Sigmoid colon (tissue), 6 donors: ENCODE measurements at regions not wholly inside any gene's neighbourhood (a gene's known extent, or its start where the extent isn't known, plus 50 kb on each side); places are given as distances from the start of the nearest gene placed in this dataset.
"Not testable (repeated sequence)": the region's sequence is repeated elsewhere in the genome, so short reads cannot be mapped to it uniquely, and the experiment has no call there.

Experiments
- DNase-seq: peaks from one replicate; pipeline ENCODE4 v3.0.0-alpha.2; 2019
- H3K27ac ChIP-seq, 4 donors: fragments of 200-600 bp; sonication (generic); one replicate each; pipeline ENCODE4 v1.5.1; 2016 to 2019; ENCODE audit warnings: mild to moderate bottlenecking in 1 of 4
- H3K27me3 ChIP-seq, 3 donors: fragments of 200-600 bp; sonication (generic); one replicate each; pipeline ENCODE4 v1.5.1; 2019; ENCODE audit warnings: mild to moderate bottlenecking in 1 of 3
- H3K36me3 ChIP-seq, 4 donors: fragments of 200-600 bp; sonication (generic); one replicate each; pipeline ENCODE4 v1.5.1; 2016 to 2019
- H3K4me1 ChIP-seq, 4 donors: fragments of 200-600 bp; sonication (generic); one replicate each; pipeline ENCODE4 v1.5.1; 2017 to 2019
- H3K4me3 ChIP-seq, 4 donors: fragments of 200-600 bp; sonication (generic); one replicate each; pipeline ENCODE4 v1.5.1; 2017 to 2019; ENCODE audit warnings: mild to moderate bottlenecking in 2 of 4, moderate library complexity in 1 of 4
- H3K9me3 ChIP-seq, 4 donors: fragments of 200-600 bp in 3 of 4; sonication (generic) in 3 of 4; one replicate each; pipeline versions ENCODE4 v1.5.1 to v1.6.1; 2013 to 2019
- CTCF ChIP-seq, 4 experiments: fragments of 450-650 bp in 3 of 4; fragments of 200-600 bp in 1 of 4; IDR thresholded peaks; one replicate each; pipeline ENCODE4 v1.5.1; 2016 to 2019; ENCODE audit warnings: antibody characterized with exemption in 4 of 4, mild to moderate bottlenecking in 3 of 4, moderate library complexity in 2 of 4
- EP300 ChIP-seq, 4 donors: sonication (generic); formaldehyde crosslinking; IDR thresholded peaks; one replicate each; pipeline ENCODE4 v1.6.1; 2017; ENCODE audit warnings: antibody characterized with exemption in 4 of 4
- POLR2A ChIP-seq, 2 donors: fragments of 450-650 bp; IDR thresholded peaks; one replicate each; pipeline ENCODE4 v1.6.1; 2016; ENCODE audit warnings: antibody characterized with exemption in 2 of 2, mild to moderate bottlenecking in 2 of 2, moderate library complexity in 2 of 2
- POLR2AphosphoS5 ChIP-seq, 4 donors: sonication (generic); formaldehyde crosslinking; IDR thresholded peaks; one replicate each; pipeline ENCODE4 v1.6.1; 2017; ENCODE audit warnings: antibody characterized with exemption in 4 of 4
- WGBS, 2 donors: extraction: QIAGEN DNeasy Blood & Tissue Kit; methylation state at CpG; one replicate each; pipeline ENCODE4 v1.1.7; 2013; 5-methylcytosine and 5-hydroxymethylcytosine counted together
- intact Hi-C: fragments of 100-400 bp; cut with DNase I; formaldehyde crosslinking; loops from one replicate; pipeline ENCODE4 v1.15.1; 2023
- donor health status: healthy with polysubstance abuse.
- donor health status: healthy.

GRCh38 chr20:26373066-26373465 lies 676.4 kb upstream of the ZNF337 start:
- H3K27ac ChIP-seq, H3K27me3 ChIP-seq, H3K4me1 ChIP-seq, DNase-seq, H3K36me3 ChIP-seq, H3K9me3 ChIP-seq, intact Hi-C loops, H3K4me3 ChIP-seq: not testable (repeated sequence)
- 86 to 87% methylated on average over 3 of the region's 3 CpGs for WGBS, 2 donors

- 71 to 76% methylated on average over 2 of the region's 2 CpGs for WGBS, 2 donors
- no peaks in the 10 kb centered on the region for H3K36me3 ChIP-seq
- no peak overlapping the region for H3K27ac ChIP-seq
- intact Hi-C loops = no loop called here
- H3K27me3 ChIP-seq = no peaks in the 10 kb centered on the region
- H3K4me1 ChIP-seq = no peaks in the 10 kb centered on the region
- H3K4me3 ChIP-seq = no peak overlapping the region
- H3K9me3 ChIP-seq = peaks cover 0 to 3% (median 0%) of the 10 kb centered on the region in 4 donors
- DNase-seq = no peak
- no peak for TF ChIP-seq EP300 (IDR thresholded peaks at IDR 0.05)
Measured at GRCh38 chr20:26354511-26354910, 657.9 kb upstream of the ZNF337 start.

- intact Hi-C loops = no loop called here
- DNase-seq = no peak
Measured at GRCh38 chr20:26347396-26347795, 650.7 kb upstream of the ZNF337 start.

GRCh38 chr20:26340460-26341065 lies 643.9 kb upstream of the ZNF337 start:
- H3K4me3 ChIP-seq, H3K9me3 ChIP-seq, H3K27ac ChIP-seq, H3K27me3 ChIP-seq, H3K4me1 ChIP-seq, H3K36me3 ChIP-seq, intact Hi-C loops, DNase-seq: not testable (repeated sequence)
- 92 to 94% methylated on average over 6 of the region's 6 CpGs for WGBS, 2 donors

More at GRCh38 chr20:26347396-26347795, 650.7 kb upstream of the ZNF337 start:
- TF ChIP-seq POLR2A (IDR thresholded peaks at IDR 0.05) = no peak
- TF ChIP-seq POLR2AphosphoS5 (IDR thresholded peaks at IDR 0.05) = no peak
- TF ChIP-seq EP300 (IDR thresholded peaks at IDR 0.05) = no peak
- TF ChIP-seq CTCF (IDR thresholded peaks at IDR 0.05) = no peak
- Histone ChIP-seq H3K4me3 (no peak overlapping the region), H3K27ac (no peak overlapping the region), H3K27me3 (no peaks in the 10 kb centered on the region), H3K36me3 (no peaks in the 10 kb centered on the region), H3K9me3 (peaks cover 0 to 6% (median 0%) of the 10 kb centered on the region in 4 donors), H3K4me1 (no peaks in the 10 kb centered on the region)
- 90 to 94% methylated on average over 4 of the region's 4 CpGs for WGBS, 2 donors

DNA sequence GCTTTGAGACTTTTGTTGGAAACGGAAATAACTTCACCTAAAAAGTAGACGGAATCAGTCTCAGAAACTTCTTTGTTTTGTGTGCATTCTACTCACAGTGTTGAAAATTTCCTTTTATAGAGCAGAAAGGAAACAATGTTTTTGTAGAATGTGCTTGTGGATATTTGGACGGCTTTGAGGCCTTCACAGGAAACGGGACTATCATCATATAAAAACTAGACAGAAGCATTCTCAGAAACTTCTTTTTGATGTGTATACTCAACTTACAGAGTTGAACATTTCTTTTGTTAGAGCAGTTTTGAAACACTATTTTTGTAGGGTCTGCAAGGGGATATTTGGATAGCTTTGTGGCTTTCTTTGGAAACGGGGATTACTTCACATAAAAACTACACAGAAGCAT lies 627.5 kb upstream of the ZNF337 start:
- no peak for DNase-seq
- H3K36me3 ChIP-seq = no peaks in the 10 kb centered on the region
- no peak overlapping the region for H3K27ac ChIP-seq
- TF ChIP-seq EP300 (IDR thresholded peaks at IDR 0.05) = no peak
- no peak for TF ChIP-seq POLR2AphosphoS5 (IDR thresholded peaks at IDR 0.05)
- TF ChIP-seq POLR2A (IDR thresholded peaks at IDR 0.05) = no peak
- TF ChIP-seq CTCF (IDR thresholded peaks at IDR 0.05) = no peak
- intact Hi-C loops = no loop called here
- WGBS, 2 donors = 76 to 89% methylated on average over 5 of the region's 5 CpGs
- H3K4me1 ChIP-seq = no peaks in the 10 kb centered on the region
- no peak overlapping the region for H3K4me3 ChIP-seq
- H3K9me3 ChIP-seq = no peaks in the 10 kb centered on the region
- H3K27me3 ChIP-seq = no peaks in the 10 kb centered on the region

- H3K4me1 ChIP-seq = no peaks in the 10 kb centered on the region
- intact Hi-C loops = no loop called here
- WGBS, 2 donors = 88 to 91% methylated on average over 6 of the region's 6 CpGs
Measured at GRCh38 chr20:26315054-26315453, 618.4 kb upstream of the ZNF337 start.

GRCh38 chr20:26309720-26310119 lies 613.1 kb upstream of the ZNF337 start:
- H3K27me3 ChIP-seq, H3K36me3 ChIP-seq, H3K9me3 ChIP-seq, DNase-seq, H3K27ac ChIP-seq, intact Hi-C loops, H3K4me1 ChIP-seq, H3K4me3 ChIP-seq: not testable (repeated sequence)
- 91 to 92% methylated on average over 3 of the region's 3 CpGs for WGBS, 2 donors

More at GRCh38 chr20:26315054-26315453, 618.4 kb upstream of the ZNF337 start:
- TF ChIP-seq EP300 (IDR thresholded peaks at IDR 0.05) (no peak), POLR2AphosphoS5 (IDR thresholded peaks at IDR 0.05) (no peak), CTCF (IDR thresholded peaks at IDR 0.05) (no peak), POLR2A (IDR thresholded peaks at IDR 0.05) (no peak)
- H3K9me3 ChIP-seq = no peaks in the 10 kb centered on the region
- H3K4me3 ChIP-seq = no peak overlapping the region
- no peaks in the 10 kb centered on the region for H3K27me3 ChIP-seq
- H3K36me3 ChIP-seq = no peaks in the 10 kb centered on the region
- no peak for DNase-seq
- no peak overlapping the region for H3K27ac ChIP-seq
